GM12873 (cell line): ENCODE measurements at regions not wholly inside any gene's neighbourhood (a gene's known extent, or its start where the extent isn't known, plus 50 kb on each side); places are given as distances from the start of the nearest gene placed in this dataset.

Source experiments
- CTCF ChIP-seq: IDR thresholded peaks from 2 replicates; pipeline ENCODE4 v1.5.1; 2012; ENCODE audit warnings: low read depth, mild to moderate bottlenecking, moderate library complexity, low read length, control low read depth; ENCODE audit not compliant: insufficient read depth; ENCODE audit errors: missing control alignments

- no peak for TF ChIP-seq CTCF
These were observed 267.9 kb downstream of the COX7C start for GRCh38 chr5:86885489-86886230.

GRCh38 chr5:86890375-86890774 lies 272.6 kb downstream of the COX7C start:
- no peak for TF ChIP-seq CTCF

- no peak for TF ChIP-seq CTCF
These were observed 276.3 kb downstream of the COX7C start for GRCh38 chr5:86894056-86894455.

- no peak for TF ChIP-seq CTCF
These were observed 279.2 kb downstream of the COX7C start for GRCh38 chr5:86896916-86897315.

- TF ChIP-seq CTCF, result no peak
These were observed 291.9 kb downstream of the COX7C start for GRCh38 chr5:86909418-86910295.

- no peak for TF ChIP-seq CTCF
These were observed 299.4 kb downstream of the COX7C start for GRCh38 chr5:86917117-86917579.

- no peak for TF ChIP-seq CTCF
These were observed 300.5 kb downstream of the COX7C start for GRCh38 chr5:86918246-86918645.
